GM12891 (cell line): ENCODE measurements at regions not wholly inside any gene's neighbourhood (a gene's known extent, or its start where the extent isn't known, plus 50 kb on each side); places are given as distances from the start of the nearest gene placed in this dataset.

Experiments
- DNase-seq: peaks from one replicate; pipeline ENCODE4 v3.0.0; 2011; ENCODE audit warnings: low spot score; ENCODE audit not compliant: insufficient read length
- FAIRE-seq: peaks from 2 replicates; lab custom pipeline; 2011; peaks lifted over from hg19 to GRCh38; lab: Jason Lieb, UNC
- PAX5 ChIP-seq: IDR thresholded peaks from 2 replicates; pipeline ENCODE4 v1.6.1; 2011; ENCODE audit warnings: low read length, moderate library complexity, mild to moderate bottlenecking; ENCODE audit not compliant: insufficient read depth, severe bottlenecking
- POLR2A ChIP-seq: IDR thresholded peaks from 2 replicates; pipeline ENCODE4 v1.6.1; 2011; ENCODE audit warnings: low read depth, low read length, control low read depth
- POLR2AphosphoS5 ChIP-seq: IDR thresholded peaks from 2 replicates; pipeline ENCODE4 v1.6.1; 2011; ENCODE audit warnings: low read depth, low read length, control low read depth
- POU2F2 ChIP-seq: IDR thresholded peaks from 2 replicates; pipeline ENCODE4 v1.6.1; 2011; ENCODE audit warnings: low read depth, mild to moderate bottlenecking, control low read depth, low read length, moderate library complexity
- SPI1 ChIP-seq: IDR thresholded peaks from 2 replicates; pipeline ENCODE4 v1.6.1; 2011; ENCODE audit warnings: low read depth, low read length, control low read depth
- TAF1 ChIP-seq: IDR thresholded peaks from 2 replicates; pipeline ENCODE4 v1.6.1; 2011; ENCODE audit warnings: low read depth, low read length, control low read depth

GRCh38 chr3:104669083-104669482 lies 697.6 kb upstream of the ALCAM start:
- TF ChIP-seq POLR2A (no peak), POU2F2 (no peak), POLR2AphosphoS5 (no peak), TAF1 (no peak), PAX5 (no peak), SPI1 (no peak)
- DNase-seq (no peak), FAIRE-seq (no peak)

- TF ChIP-seq PAX5 (no peak), SPI1 (no peak), TAF1 (no peak), POLR2A (no peak), POLR2AphosphoS5 (no peak), POU2F2 (no peak)
- DNase-seq, result no peak
- no peak for FAIRE-seq
These were observed 694.4 kb upstream of the ALCAM start for GRCh38 chr3:104672331-104672730.

- FAIRE-seq (no peak), DNase-seq (no peak)
- TF ChIP-seq PAX5, result no peak
- TF ChIP-seq SPI1, result no peak
- no peak for TF ChIP-seq POLR2A
- TF ChIP-seq TAF1, result no peak
- TF ChIP-seq POU2F2, result no peak
- no peak for TF ChIP-seq POLR2AphosphoS5
These were observed 692.7 kb upstream of the ALCAM start for GRCh38 chr3:104673981-104674380.

- no peak for DNase-seq
- no peak for TF ChIP-seq TAF1
- TF ChIP-seq SPI1, result no peak
- no peak for TF ChIP-seq POU2F2
- FAIRE-seq, result no peak
These were observed 690.5 kb upstream of the ALCAM start for GRCh38 chr3:104676241-104676640.

GRCh38 chr3:104677932-104678331 lies 688.8 kb upstream of the ALCAM start:
- TF ChIP-seq POU2F2 (no peak), PAX5 (no peak), TAF1 (no peak), POLR2A (no peak), SPI1 (no peak), POLR2AphosphoS5 (no peak)
- DNase-seq (no peak), FAIRE-seq (no peak)

- FAIRE-seq (no peak), DNase-seq (no peak)
- TF ChIP-seq POLR2A (no peak), POLR2AphosphoS5 (no peak), POU2F2 (no peak), PAX5 (no peak), TAF1 (no peak), SPI1 (no peak)
These were observed 681.2 kb upstream of the ALCAM start for GRCh38 chr3:104685492-104685891.

- DNase-seq (no peak), FAIRE-seq (no peak)
- no peak for TF ChIP-seq SPI1
- no peak for TF ChIP-seq POLR2AphosphoS5
- TF ChIP-seq POLR2A, result no peak
- TF ChIP-seq TAF1, result no peak
- no peak for TF ChIP-seq POU2F2
- no peak for TF ChIP-seq PAX5
These were observed 679.3 kb upstream of the ALCAM start for GRCh38 chr3:104687362-104687761.

GRCh38 chr3:104696470-104696869 lies 670.2 kb upstream of the ALCAM start:
- FAIRE-seq, result no peak
- no peak for DNase-seq
- TF ChIP-seq POU2F2, result no peak
- no peak for TF ChIP-seq PAX5
- TF ChIP-seq TAF1, result no peak
- no peak for TF ChIP-seq POLR2A
- no peak for TF ChIP-seq SPI1
- TF ChIP-seq POLR2AphosphoS5, result no peak

GRCh38 chr3:104711406-104711805 lies 655.3 kb upstream of the ALCAM start:
- FAIRE-seq, result no peak
- TF ChIP-seq POLR2AphosphoS5 (no peak), TAF1 (no peak), PAX5 (no peak)
- DNase-seq, result no peak

- no peak for TF ChIP-seq SPI1
- TF ChIP-seq POLR2AphosphoS5, result no peak
- TF ChIP-seq TAF1, result no peak
- no peak for TF ChIP-seq POU2F2
- no peak for TF ChIP-seq PAX5
- no peak for TF ChIP-seq POLR2A
- FAIRE-seq, result no peak
These were observed 650.7 kb upstream of the ALCAM start for GRCh38 chr3:104715972-104716371.

More at GRCh38 chr3:104715972-104716371, 650.7 kb upstream of the ALCAM start:
- DNase-seq, result no peak
